HG03103 (cell line): ENCODE measurements at regions not wholly inside any gene's neighbourhood (a gene's known extent, or its start where the extent isn't known, plus 50 kb on each side); places are given as distances from the start of the nearest gene placed in this dataset.
A peak's percentile ranks its signal among the peaks of the same experiment; 100 is the strongest.

Experiments used
- ATAC-seq: cut with Tn5 transposase; IDR thresholded peaks from one replicate; pipeline ENCODE4 v1.9.1; 2021; ENCODE audit warnings: low read depth; ENCODE audit not compliant: unreplicated experiment

DNA sequence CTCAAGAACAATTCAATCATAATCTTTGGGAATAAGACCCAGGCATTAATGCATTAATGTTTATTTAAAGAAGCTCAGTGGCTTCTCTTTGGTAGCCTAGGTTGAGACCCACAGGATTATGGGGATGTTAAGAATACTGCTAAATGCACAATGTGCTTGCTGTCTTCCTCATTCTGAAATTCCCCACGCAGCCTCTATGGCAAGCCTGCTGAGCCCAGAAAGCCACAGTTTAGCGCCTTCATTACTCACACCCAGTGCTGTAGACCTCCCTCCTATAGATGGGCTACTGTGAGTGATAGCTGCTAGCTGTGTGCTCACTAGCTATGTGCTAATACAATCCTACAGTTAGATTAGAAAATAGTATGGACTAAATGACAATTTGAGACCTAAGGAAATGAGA is 90.6 kb downstream of the TNFSF13B start:
- ATAC-seq = no peak

DNA sequence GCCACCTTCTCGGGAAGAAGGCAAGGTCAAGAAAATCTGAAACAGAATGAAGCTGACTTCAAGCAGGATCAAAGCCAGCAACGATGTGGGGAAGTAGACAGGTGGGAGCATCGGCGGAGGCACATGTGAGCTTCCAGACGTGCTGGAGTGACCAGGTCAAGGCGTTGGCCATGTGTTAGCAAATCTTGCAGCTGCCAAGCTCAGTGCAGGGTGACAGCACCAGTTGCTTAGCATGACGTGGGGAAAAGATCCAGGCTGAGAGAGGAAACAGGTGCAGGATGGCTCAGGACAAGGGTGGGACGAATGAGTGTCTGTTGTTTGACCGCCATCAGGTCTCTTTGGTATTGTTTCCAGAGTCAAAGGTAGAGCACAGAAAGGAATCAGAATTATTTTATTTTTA is 92.3 kb downstream of the TNFSF13B start:
- no peak for ATAC-seq

DNA sequence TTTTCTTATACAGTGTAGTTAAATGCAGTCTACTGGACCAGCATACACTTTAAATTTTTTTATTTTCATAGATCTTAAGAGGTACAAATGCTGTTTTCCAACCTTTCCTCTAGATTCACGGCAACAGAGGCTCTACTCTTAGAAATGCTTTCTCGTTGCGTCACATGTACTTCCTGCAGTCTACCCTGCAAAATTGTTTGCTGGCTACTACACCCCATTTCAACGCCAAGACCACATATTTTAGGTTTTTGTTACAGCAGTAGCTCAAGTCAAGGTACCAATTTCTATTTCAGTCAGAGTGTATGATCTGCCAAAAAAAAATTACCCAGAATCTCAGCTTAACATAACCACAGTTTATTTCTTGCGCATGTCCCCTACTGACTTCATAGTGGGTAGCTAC is 94.1 kb downstream of the TNFSF13B start:
- ATAC-seq = no peak

DNA sequence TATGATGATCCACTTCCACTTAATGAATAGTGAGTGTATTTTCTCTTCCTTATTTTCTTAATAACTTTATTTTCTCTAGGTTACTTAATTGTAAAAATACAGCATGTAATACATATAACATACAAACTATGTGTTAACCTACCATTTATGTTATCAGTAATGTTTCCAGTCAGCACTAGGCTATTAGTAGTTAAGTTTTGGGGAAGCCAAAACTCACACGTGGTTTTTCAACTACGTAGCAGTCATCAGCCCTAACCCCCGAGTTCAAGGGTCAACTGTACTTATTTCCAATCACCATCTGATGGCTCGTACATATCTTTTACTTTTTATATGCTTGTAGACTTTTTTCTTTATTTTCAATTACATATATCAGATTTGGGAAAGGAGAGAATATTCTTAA is 95.7 kb downstream of the TNFSF13B start:
- ATAC-seq = no peak

DNA sequence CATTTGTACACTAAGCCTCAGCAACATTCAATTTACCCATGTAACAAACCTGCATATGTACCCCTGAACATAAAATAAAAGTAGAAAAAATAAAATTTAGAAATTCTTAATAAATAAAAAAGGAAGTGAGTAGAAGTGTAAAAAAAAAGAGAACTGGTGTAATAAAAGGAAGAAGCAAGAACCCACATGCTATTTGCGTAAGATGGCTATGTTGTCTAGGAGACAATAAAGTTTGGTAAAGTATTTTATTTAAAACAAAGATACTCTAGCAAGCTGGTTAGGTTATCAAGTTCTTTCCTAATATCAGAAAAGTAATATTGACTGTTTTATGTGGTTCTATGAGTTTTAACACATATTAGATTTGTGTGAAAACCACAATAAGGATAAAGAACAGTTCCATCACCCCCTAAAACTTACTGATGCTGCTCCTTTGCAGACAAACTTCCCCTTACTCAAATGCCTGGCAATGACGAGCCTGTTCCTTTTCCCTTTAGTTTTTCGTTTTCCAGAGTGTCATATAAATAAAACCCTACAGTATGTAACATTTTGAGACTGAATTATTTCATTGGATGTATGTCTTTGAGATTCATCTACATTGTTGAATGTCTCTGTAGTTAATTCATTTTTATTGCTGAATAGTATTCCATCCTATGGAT is 98.9 kb downstream of the TNFSF13B start:
- no peak for ATAC-seq

DNA sequence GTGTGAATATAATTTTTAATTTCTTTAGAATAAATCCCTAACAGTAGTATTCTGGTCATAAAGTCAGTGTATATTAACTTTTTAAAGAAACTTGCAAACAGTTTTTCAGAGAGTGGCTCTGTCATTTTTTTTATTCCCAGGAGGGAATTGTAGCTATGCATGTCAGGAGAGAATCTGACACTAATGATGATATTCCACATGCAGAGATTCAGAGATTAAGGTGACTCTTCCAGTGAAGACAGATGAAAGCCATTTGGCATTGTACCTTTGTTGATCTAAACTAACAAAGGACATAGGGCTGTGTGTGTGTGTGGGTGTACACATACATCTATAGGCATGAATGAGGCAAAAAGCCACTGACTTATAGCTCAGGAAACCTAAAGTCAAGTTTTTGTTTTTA is 99.9 kb downstream of the TNFSF13B start:
- no peak for ATAC-seq

DNA sequence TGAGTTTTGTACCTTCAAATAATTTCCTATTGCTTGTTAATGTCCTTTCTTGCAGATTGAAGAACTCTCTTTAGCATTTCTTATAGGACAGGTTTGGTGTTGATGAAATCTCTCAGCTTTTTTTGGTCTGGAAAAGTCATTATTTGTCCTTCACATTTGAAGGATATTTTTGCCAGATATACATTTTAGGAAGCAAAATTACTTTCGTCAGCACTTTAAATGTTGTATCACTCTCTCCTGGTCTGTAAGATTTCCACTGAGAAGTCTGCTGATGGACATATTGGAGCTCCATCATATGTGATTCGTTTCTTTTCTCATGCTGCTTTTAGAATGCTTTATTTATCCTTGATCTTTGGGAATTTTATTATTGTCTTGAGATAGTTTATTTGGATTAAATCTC is 105.5 kb downstream of the TNFSF13B start:
- ATAC-seq = no peak

DNA sequence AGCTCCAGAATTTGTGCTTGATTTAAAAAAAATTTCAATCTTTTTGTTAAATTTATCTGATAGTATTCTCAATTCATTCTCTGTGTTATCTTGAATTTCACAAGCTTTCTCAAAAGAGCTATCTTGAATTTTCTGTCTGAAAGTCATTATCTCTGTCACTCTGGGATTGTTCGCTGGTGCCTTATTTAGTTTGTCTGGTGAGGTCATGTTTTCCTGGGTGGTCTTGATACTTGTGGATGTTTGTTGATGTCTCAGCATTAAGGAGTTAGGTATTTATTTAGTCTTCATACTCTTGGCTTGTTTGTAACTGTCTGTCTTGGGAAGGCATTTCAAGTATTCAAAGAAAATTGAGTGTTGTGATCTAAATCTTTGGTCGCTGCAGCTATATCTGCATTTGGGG is 106.3 kb downstream of the TNFSF13B start:
- no peak for ATAC-seq

DNA sequence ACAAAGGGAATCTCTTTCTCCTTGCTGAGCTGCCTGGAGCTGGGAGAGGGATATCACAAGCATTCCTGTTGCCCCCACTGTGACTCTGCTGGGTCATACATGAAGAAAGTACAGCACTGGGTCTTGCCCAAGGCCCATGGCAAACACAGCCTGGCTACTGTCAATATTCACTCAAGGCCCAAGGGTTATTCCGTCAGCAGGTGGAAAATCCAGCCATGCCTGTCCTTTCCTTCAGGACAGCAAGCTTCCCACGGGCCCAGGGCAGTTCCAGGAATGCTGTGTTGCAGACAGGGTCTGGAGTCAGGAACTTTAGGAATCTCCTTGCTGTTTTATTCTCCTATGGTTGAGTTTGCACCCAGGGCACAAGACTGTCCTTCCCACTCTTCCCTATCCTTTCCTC is 106.8 kb downstream of the TNFSF13B start:
- ATAC-seq = no peak

DNA sequence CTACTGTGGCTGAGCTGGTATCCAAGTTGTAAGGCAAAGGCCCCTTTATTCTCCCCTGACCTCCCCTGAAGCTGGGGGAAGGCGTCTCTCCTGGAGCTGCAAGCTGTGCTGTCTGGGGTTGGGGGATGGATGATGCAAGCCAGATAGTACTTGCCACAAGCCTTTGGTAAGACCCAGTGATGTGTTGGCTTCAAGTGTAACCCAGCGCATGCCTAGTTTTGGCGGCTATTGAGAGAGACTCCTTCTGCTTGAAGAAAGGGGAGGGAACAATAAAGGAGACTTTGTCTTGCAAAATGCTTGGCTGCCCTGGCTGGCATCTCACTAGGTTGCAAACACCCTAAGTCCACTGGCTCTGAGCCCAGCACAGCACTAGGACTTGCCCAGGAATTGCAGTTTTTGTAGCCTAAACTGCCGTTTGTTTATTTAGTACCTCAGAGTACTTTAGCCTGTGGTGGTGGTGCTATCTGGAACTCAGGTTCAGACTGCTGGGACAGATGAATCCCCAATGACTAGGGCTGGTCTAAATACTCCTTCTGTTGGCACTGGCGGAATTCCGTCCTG is 108.2 kb downstream of the TNFSF13B start:
- ATAC-seq = no peak

DNA sequence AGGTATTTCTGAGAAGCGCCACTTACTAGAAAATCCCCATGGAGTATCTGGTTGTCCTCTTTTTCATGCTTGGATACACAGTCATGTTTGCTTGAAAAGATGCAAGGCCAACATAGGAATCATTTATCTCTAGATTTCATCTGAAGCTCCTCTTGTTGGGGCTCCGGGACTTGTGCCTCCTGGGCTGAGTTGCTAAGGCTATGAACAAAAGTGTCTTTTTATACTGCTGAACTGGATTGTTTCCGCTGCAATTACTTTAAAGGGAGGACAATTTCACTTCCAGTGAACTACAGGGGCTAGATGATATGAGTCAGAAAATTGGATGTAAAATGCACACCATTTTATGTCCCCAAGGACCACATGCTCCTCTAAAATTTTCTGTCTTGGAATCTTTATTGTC is 114.1 kb downstream of the TNFSF13B start:
- no peak for ATAC-seq

DNA sequence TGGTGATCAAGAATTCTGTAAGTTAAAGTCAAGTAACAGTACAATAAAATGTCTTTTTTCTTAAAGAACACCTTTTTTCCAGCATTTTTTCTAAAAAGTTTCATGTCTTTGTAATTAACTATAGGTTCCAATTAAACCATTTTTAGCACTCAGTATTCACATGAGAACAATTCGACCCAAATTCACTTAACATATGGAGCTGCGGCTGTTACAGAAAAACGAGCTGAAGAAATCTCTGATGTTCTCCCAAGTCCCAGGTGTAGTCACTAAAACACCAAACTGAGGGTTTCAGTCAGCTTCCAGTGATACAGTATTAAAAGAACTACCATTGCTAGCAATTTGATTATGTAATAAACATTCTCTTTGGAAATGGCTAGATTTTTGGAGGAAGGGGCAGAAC is 117.6 kb downstream of the TNFSF13B start:
- ATAC-seq = no peak

DNA sequence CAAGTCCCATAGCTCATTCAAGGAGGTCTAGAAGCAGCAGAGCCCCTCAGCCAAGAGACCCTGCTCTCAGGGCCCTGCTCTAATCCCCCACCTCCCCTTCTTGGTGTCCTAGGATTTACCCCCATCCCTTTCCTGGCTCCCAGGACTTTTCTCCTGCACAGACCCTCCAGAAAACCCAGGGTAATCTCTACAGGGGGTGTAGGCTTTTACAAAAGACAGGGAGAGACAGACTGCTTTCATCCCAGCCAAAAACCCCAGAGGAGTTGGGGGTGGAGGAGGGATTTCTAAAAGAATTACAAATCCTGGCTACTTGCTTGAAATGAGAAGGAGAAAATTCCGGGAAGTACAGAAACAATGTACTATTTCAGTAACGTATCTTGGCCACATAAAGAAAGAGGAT is 133.3 kb downstream of the TNFSF13B start:
- no peak for ATAC-seq

DNA sequence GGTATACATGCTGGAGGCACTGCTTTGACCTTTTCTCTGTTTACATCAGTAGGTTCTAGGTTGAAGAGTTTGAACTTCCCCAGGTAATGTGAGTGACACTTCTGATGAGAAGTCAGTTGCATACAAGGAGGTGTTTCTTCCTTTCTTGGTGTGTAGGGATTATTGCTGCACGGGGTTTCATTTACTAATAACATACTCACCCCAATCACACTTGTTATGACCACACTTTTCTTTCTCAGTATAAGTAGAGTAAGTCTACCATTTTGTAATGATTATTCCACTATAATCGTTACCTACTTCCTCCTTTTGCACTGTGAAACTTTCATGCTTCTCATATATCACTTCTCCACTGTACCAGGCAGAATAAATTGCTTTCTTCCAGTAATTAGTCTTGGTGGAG is 138.0 kb downstream of the TNFSF13B start:
- peak; percentile 55 for ATAC-seq

DNA sequence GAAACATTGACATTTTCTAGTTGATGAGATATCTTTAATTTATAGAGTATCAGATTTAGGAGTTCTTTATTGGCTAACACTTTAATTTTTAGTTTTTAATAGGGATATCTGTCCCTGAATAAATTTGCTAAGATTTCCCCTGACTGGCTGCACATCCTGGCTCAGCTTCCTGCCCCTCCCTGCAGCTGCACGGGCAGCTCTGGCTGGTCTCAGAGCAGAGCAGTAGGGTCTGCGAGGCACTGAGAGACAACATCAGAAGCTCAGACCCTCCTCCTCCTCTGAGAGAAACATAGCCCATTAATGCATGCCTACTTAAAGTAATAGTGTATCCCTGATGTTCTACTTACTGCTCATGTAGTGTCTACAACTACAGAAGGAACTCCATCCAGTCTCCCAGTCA is 139.2 kb downstream of the TNFSF13B start:
- no peak for ATAC-seq

DNA sequence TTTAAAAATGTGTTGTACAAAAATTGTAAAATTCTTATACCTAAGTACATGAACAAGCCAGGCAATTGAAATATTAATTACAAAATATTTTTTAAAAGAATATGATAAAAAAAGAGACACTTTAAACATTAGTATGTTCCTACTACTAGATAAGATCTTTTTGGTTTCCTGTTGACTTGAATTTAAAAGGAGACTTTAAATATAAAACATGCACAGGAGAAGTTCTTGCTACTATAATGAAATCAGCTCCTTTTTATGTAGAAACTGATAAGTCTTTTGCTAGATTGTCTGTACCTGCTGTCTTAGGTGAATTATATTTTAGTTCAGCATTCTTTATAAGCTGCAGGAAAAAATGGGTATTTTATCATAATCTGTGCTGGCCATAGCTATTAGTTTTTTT is 140.2 kb downstream of the TNFSF13B start:
- no peak for ATAC-seq

DNA sequence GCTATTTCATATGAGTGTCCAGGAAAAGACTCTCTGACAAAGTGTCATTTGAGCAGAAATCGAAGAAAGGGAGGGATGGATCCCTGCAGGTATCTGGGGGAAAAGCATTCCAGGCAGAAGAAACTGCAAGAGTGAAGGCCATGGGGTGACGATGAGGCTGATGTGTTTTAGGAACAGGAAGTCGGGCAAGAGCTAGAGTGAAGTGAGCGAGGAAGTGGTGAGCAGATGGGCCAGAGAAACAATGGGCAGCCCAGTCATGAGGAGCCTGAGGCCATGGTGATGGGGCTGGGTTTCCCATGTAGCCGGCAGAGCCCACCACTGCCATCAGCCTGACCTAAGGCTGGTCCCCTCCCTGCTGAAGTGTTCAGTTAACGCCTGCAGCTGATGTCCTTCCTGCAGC is 150.2 kb downstream of the TNFSF13B start:
- ATAC-seq = no peak

DNA sequence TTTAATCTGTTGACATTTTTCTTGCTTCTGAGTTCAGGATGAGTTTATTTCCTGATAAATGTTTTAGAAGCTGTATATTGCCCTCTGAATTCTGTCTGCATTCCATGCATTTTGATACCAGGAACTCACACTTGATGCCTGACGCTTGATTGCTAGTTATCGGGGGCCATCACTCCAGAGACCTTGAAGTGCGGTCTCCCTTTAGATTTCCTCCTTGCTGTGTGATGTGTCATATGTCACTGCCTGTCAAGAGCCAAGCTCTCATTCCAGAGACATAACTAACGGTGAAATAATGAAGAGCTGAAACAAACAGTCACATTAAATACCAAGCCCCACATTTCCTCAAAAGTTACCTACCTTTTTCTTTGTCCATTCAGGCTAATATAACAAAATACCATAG is 155.5 kb downstream of the TNFSF13B start:
- ATAC-seq = no peak

DNA sequence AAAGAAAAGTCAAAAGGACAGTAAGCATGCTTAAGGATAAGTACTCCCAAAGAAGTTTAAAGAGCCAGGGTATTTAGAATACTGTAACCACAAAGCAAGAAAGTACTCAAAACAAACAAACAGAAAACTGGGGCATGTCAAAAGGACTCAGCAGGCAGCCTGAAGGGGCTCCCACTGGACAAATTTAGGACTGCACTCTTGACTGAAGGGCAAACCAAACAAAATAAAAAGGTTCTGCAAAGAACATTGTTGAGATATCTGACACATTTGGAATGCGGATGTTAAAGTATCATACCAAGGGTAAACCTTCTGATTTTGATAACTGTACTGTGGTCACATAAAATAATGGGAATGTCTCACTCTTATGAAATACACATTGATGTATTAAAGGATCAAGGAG is 157.4 kb downstream of the TNFSF13B start:
- ATAC-seq = no peak

DNA sequence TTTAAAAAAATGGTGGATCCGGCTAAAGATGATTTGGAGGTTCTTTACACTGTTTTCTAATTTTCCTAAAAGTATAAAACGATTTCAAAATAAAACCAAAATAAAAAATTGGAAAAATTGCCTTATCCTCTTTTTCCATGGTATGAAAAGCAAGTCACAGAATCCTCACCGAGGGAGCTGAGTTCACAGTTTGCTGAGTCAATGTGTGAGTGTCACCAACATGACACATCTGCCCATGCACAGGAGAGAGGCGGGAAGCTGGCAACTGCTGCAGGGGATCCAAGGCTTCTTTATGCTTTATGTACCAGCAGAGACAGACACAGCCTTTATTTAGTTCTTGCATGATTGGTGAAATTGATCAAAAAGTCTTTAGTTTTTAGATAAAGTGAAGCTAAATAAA is 157.8 kb downstream of the TNFSF13B start:
- no peak for ATAC-seq

DNA sequence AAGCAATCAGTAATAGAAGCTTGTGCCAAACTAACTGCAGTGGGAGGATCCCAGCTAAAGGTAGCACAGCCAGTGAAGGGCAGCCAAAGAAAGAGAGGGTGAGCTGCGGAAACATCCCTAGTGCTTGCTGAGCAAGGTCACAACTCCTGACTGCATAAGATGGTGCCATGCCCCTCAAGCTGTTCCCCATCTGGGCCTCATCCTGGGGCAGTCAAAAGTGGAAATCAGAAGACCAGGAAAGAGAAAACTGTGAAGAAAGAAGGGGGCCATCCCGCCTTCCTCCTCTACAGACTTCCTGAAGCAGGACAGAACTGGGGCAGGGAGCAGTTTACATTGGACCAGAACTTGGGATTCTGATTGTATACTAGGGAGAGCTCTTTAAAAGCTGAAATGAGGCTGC is 159.2 kb downstream of the TNFSF13B start:
- ATAC-seq = no peak

DNA sequence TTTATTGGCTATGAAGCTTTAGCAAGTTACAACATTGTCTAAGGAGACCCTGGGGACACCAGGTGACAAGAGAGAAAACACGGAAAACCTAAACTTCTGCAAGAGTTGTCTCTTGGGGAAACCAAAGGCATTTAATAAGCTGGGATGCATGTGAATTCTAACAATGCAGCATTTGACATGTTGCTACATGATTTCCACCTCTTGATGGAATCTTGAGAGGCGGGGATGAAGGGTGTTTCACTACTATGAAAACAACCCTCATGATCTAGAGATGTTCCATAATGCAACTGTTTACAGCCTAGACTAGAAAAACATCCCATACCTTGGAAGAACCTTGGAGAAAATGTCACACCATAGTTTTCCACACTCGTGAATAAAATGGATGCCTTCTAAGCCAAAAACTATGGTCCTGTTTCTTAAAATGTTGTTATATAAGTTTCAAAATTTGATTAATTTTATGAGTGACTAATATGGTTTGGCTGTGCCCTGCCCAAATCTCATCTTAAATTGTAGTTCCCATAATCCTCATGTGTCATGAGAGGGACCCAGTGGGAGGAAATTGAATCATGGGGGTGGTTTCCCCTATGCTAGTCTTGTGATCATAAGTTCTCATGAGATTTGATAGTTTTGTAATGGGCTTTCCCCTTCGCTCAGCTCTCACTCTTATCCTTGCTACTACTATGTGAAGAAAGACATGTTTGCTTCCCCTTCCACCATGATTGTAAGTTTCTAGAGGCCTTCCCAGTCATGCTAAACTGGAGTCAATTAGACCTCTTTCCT is 164.6 kb downstream of the TNFSF13B start:
- no peak for ATAC-seq
